BJ (cell line): ENCODE measurements at regions not wholly inside any gene's neighbourhood (a gene's known extent, or its start where the extent isn't known, plus 50 kb on each side); places are given as distances from the start of the nearest gene placed in this dataset.
"Not testable (repeated sequence)": the region's sequence is repeated elsewhere in the genome, so short reads cannot be mapped to it uniquely, and the experiment has no call there.

Experiments
- CTCF ChIA-PET: fragments of 350-600 bp; formaldehyde crosslinking; extraction: SDS; loops from one replicate; lab custom pipeline; 2021; ENCODE audit warnings: antibody characterized with exemption, inconsistent platforms; lab: Yijun Ruan, JAX
- POLR2A ChIA-PET: fragments of 300-600 bp; sonication (Branson Sonifier 250); formaldehyde crosslinking; extraction: SDS; loops from one replicate; lab custom pipeline; 2021; ENCODE audit warnings: antibody characterized with exemption; lab: Charles Lee
- DNase-seq: peaks from one replicate; pipeline ENCODE4 v3.0.0-alpha.2; 2011; ENCODE audit warnings: low read depth
- H3K27me3 ChIP-seq: 2 replicates; pipeline ENCODE4 v1.6.0; 2011; ENCODE audit warnings: low read length; ENCODE audit not compliant: control insufficient read depth, insufficient read depth
- H3K36me3 ChIP-seq: 2 replicates; pipeline ENCODE4 v1.5.1; 2011; ENCODE audit warnings: low read length; ENCODE audit not compliant: control insufficient read depth, insufficient read depth
- H3K4me3 ChIP-seq: 2 replicates; pipeline ENCODE4 v1.5.1; 2011; ENCODE audit warnings: low read depth, mild to moderate bottlenecking, control low read depth, low read length
- TF ChIP-seq, protein P1 (sequence below): IDR thresholded peaks from 2 replicates; pipeline ENCODE4 v1.5.1; 2011; ENCODE audit warnings: low read depth, mild to moderate bottlenecking, control low read depth, inconsistent platforms, low read length, moderate library complexity; ENCODE audit not compliant: insufficient read depth

GRCh38 chr6:169917153-169917552 is 165.7 kb downstream of the ERMARD start:
- POLR2A ChIA-PET = no interaction called here
- H3K36me3 ChIP-seq = no peaks in the 10 kb centered on the region
- DNase-seq = no peak

DNA sequence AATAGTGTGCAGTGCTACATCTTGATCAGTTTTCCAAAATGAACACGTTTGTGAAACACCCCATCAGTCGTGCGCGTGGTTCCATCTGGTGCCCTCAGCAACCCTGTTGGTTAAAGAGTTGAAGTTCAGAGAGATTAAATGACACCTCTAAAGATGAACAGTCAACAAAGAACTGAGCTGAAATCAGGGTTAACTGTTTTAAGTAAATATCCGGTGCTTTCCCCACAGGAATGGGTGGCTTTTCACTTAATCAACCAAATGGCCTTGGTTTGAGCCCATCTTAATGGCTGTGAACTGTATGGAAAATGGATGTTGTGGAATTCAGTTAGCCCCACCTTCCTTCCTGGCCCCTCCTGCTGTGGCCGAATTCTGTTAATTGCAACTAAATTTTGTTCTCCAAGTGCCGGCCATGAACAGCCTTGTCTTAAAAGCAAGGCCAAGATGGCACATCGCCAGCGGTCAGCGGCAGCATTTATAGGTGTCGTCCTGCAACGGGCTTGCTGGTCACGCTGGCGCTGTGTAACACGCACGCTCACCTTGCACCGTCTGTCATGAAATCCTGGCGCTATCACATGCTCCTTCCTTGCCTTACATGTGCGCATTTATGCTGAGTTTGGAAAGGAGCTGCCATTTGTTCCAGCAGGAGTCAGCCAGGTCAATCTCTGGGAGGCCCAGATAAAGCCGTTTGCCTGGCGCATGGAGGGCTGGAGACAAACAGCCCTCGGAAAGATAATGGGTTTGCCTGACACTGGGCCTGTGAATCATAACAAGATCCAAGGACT is 164.5 kb downstream of the ERMARD start:
- TF ChIP-seq, protein P1, sequence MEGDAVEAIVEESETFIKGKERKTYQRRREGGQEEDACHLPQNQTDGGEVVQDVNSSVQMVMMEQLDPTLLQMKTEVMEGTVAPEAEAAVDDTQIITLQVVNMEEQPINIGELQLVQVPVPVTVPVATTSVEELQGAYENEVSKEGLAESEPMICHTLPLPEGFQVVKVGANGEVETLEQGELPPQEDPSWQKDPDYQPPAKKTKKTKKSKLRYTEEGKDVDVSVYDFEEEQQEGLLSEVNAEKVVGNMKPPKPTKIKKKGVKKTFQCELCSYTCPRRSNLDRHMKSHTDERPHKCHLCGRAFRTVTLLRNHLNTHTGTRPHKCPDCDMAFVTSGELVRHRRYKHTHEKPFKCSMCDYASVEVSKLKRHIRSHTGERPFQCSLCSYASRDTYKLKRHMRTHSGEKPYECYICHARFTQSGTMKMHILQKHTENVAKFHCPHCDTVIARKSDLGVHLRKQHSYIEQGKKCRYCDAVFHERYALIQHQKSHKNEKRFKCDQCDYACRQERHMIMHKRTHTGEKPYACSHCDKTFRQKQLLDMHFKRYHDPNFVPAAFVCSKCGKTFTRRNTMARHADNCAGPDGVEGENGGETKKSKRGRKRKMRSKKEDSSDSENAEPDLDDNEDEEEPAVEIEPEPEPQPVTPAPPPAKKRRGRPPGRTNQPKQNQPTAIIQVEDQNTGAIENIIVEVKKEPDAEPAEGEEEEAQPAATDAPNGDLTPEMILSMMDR = no peak
- Histone ChIP-seq H3K27me3 (no peaks in the 10 kb centered on the region), H3K36me3 (no peaks in the 10 kb centered on the region), H3K4me3 (no peak overlapping the region)
- no peak for DNase-seq
- ChIA-PET POLR2A (no interaction called here), CTCF (no interaction called here)

More at GRCh38 chr6:169917153-169917552, 165.7 kb downstream of the ERMARD start:
- no peaks in the 10 kb centered on the region for H3K27me3 ChIP-seq
- CTCF ChIA-PET = no interaction called here
- TF ChIP-seq, protein P1 = no peak
- no peak overlapping the region for H3K4me3 ChIP-seq

GRCh38 chr6:169913745-169914144 is 162.3 kb downstream of the ERMARD start:
- DNase-seq, H3K36me3 ChIP-seq, CTCF ChIA-PET, H3K27me3 ChIP-seq, POLR2A ChIA-PET, H3K4me3 ChIP-seq: not testable (repeated sequence)

GRCh38 chr6:169913096-169913638 is 161.7 kb downstream of the ERMARD start:
- no peak overlapping the region for H3K4me3 ChIP-seq
- no peak for DNase-seq
- H3K36me3 ChIP-seq = no peaks in the 10 kb centered on the region
- no peaks in the 10 kb centered on the region for H3K27me3 ChIP-seq
- ChIA-PET CTCF (no interaction called here), POLR2A (no interaction called here)
- TF ChIP-seq, protein P1 = no peak

GRCh38 chr6:169912266-169913095 is 161.1 kb downstream of the ERMARD start:
- ChIA-PET POLR2A (no interaction called here), CTCF (no interaction called here)
- TF ChIP-seq, protein P1 = no peak
- Histone ChIP-seq H3K4me3 (no peak overlapping the region), H3K27me3 (no peaks in the 10 kb centered on the region), H3K36me3 (no peaks in the 10 kb centered on the region)
- no peak for DNase-seq
